ENCODE measurements at regions not wholly inside any gene's neighbourhood (a gene's known extent, or its start where the extent isn't known, plus 50 kb on each side); places are given as distances from the start of the nearest gene placed in this dataset.
"Not testable (repeated sequence)": the region's sequence is repeated elsewhere in the genome, so short reads cannot be mapped to it uniquely, and the experiment has no call there.

- TF ChIP-seq, protein P1, sequence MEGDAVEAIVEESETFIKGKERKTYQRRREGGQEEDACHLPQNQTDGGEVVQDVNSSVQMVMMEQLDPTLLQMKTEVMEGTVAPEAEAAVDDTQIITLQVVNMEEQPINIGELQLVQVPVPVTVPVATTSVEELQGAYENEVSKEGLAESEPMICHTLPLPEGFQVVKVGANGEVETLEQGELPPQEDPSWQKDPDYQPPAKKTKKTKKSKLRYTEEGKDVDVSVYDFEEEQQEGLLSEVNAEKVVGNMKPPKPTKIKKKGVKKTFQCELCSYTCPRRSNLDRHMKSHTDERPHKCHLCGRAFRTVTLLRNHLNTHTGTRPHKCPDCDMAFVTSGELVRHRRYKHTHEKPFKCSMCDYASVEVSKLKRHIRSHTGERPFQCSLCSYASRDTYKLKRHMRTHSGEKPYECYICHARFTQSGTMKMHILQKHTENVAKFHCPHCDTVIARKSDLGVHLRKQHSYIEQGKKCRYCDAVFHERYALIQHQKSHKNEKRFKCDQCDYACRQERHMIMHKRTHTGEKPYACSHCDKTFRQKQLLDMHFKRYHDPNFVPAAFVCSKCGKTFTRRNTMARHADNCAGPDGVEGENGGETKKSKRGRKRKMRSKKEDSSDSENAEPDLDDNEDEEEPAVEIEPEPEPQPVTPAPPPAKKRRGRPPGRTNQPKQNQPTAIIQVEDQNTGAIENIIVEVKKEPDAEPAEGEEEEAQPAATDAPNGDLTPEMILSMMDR (IDR thresholded peaks at IDR 0.05; ENCODE audit: low read depth, low read length), result not testable (repeated sequence)
- not testable (repeated sequence) for TF ChIP-seq EZH2phosphoT487 (IDR thresholded peaks at IDR 0.05; ENCODE audit: low read depth)
Measured at GRCh38 chrX:148305214-148305613, 195.2 kb upstream of the AFF2 start.
